IMR-90 (cell line): ENCODE measurements at regions not wholly inside any gene's neighbourhood (a gene's known extent, or its start where the extent isn't known, plus 50 kb on each side); places are given as distances from the start of the nearest gene placed in this dataset.

Experiments used
- CHD1 ChIP-seq: IDR thresholded peaks from 2 replicates; pipeline ENCODE4 v1.6.1; 2012; ENCODE audit warnings: low read depth, low read length, improper control_type of control experiment
- CTCF ChIP-seq: conservative IDR thresholded peaks from 2 replicates; pipeline ENCODE4 v1.5.1; 2012; ENCODE audit warnings: mild to moderate bottlenecking, low read depth, low read length, improper control_type of control experiment
- FOS ChIP-seq: fragments of 150-350 bp; IDR thresholded peaks from 2 replicates; pipeline ENCODE4 v1.6.1; 2016; ENCODE audit warnings: low read depth, low read length
- POLR2A ChIP-seq: IDR thresholded peaks from 2 replicates; pipeline ENCODE4 v1.6.1; 2012; ENCODE audit warnings: mild to moderate bottlenecking, low read depth, low read length
- RCOR1 ChIP-seq: IDR thresholded peaks from 2 replicates; pipeline ENCODE4 v1.6.1; 2012; ENCODE audit warnings: mild to moderate bottlenecking, low read length, improper control_type of control experiment; ENCODE audit not compliant: insufficient replicate concordance

- TF ChIP-seq FOS (no peak), POLR2A (no peak), CTCF (no peak), RCOR1 (no peak), CHD1 (no peak)
Observed at GRCh38 chr7:13717031-13717430, 272.4 kb downstream of the ETV1 start.
